Activated naive CD8-positive, alpha-beta T cell (primary cell): ENCODE measurements at regions not wholly inside any gene's neighbourhood (a gene's known extent, or its start where the extent isn't known, plus 50 kb on each side); places are given as distances from the start of the nearest gene placed in this dataset.
"Not testable (repeated sequence)": the region's sequence is repeated elsewhere in the genome, so short reads cannot be mapped to it uniquely, and the experiment has no call there.

Experiments used
- H3K27ac Mint-ChIP-seq: one replicate; pipeline ENCODE4 v1.8.0; 2021; ENCODE audit warnings: mixed read lengths
- H3K27me3 Mint-ChIP-seq: one replicate; pipeline ENCODE4 v1.8.0; 2021; ENCODE audit warnings: mixed read lengths
- H3K36me3 Mint-ChIP-seq: one replicate; pipeline ENCODE4 v1.8.0; 2021; ENCODE audit warnings: mixed read lengths
- H3K4me1 Mint-ChIP-seq: one replicate; pipeline ENCODE4 v1.8.0; 2021; ENCODE audit warnings: low read depth, mixed read lengths
- H3K4me3 Mint-ChIP-seq: one replicate; pipeline ENCODE4 v1.8.0; 2021; ENCODE audit warnings: mild to moderate bottlenecking, mixed read lengths
- H3K9me3 Mint-ChIP-seq: one replicate; pipeline ENCODE4 v1.8.0; 2021; ENCODE audit warnings: low read depth, mixed read lengths

DNA sequence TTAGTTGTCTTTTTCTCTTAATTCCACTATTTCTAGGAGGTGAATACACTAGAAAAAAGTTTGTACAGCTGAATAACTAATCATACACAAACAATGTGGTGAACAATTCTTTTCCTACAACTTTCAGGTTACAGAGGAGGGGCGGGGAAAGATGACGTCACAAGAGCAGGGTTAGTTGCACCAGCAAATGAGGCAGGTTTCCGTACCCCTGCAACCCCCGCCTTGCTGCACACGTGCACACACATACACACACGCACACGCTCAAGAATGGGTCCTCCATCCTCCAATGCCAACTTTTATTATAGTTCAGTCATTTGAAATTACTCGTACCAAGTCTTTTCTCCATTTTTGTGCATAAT lies 122.8 kb downstream of the ARL4C start:
- no peak overlapping the region for H3K4me3 Mint-ChIP-seq
- H3K9me3 Mint-ChIP-seq = no peaks in the 10 kb centered on the region
- H3K27ac Mint-ChIP-seq = peak overlapping the region; percentile 93
- H3K36me3 Mint-ChIP-seq = no peaks in the 10 kb centered on the region
- H3K4me1 Mint-ChIP-seq = peaks cover 67% of the 10 kb centered on the region
- no peaks in the 10 kb centered on the region for H3K27me3 Mint-ChIP-seq

DNA sequence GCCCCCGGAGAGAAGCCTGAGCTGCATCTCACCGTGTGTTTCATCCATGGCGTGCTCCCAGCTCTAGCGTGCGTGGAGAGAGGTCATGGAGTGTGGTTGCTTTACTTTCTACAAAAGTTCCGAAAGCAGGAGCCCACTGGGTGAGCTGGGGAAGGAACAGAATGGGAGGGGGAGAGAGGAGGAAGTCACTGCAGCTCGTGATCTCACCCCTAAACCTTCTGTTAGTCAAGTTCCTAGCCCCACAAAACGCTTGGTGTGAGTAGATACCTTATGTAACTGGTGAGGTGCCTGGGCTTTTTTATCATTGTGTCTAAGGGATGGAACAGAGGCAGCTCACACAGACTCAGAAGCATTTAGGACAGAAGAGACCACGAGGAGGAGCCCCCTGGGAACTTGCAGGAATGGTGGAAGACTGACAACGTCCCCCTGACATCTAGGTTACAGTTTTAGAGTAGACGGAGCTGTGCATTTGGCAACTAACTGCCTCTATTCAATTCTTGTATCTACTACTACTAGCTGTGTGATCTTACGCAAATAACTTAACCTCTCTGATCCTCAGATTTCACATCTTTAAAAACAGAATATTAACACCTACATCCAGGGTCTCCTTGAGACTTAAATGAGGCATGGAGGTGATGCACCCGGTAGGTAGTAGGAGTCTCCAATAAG lies 123.3 kb downstream of the ARL4C start:
- Mint-ChIP-seq H3K27ac (peak overlapping the region; percentile 93), H3K27me3 (no peaks in the 10 kb centered on the region), H3K4me3 (peak overlapping the region; percentile 68), H3K9me3 (no peaks in the 10 kb centered on the region), H3K4me1 (peaks cover 72% of the 10 kb centered on the region), H3K36me3 (no peaks in the 10 kb centered on the region)

DNA sequence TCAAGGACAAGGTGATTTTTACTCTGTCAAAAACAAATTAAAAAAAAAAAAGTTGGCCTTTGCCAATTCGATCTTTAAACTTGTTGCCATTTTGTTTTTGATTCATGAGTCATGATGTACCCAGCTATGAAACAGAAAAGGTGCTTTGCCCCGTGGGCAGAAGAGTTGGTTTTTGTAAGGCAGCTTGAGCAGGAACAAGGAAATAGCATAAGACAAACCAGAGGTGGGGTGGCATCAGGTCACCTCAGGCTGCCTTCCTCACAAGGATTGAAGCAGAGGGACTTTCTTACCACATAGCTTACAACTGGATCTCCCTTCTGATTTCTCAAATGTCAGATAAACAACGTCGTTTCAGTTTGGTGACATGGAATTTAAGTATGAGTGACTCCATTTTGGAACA lies 123.8 kb downstream of the ARL4C start:
- Mint-ChIP-seq H3K4me3 (peak overlapping the region; percentile 68), H3K4me1 (peaks cover 78% of the 10 kb centered on the region), H3K27ac (peak overlapping the region; percentile 93), H3K27me3 (no peaks in the 10 kb centered on the region), H3K9me3 (no peaks in the 10 kb centered on the region), H3K36me3 (no peaks in the 10 kb centered on the region)

DNA sequence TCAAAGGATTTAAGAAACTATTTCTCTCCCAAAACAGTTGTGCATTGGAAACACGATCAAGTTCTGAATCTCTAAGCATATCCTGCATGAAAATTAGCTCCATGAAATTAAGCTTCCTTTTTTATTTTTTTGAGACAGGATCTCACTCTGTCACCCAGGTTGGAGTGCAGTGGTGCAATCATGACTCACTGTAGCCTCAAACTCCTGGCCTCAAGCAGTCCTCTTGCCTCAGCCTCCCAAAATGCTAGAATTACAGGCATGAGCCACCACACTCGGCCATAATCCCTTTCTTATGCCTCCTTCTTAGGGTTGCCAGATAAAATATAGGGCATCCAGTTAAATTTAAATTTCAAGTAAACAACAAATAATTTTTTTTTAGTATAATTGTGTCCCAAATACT lies 124.4 kb downstream of the ARL4C start:
- Mint-ChIP-seq H3K9me3 (no peaks in the 10 kb centered on the region), H3K36me3 (no peaks in the 10 kb centered on the region), H3K4me3 (peak overlapping the region; percentile 70), H3K27ac (peak overlapping the region; percentile 93), H3K27me3 (no peaks in the 10 kb centered on the region), H3K4me1 (peaks cover 83% of the 10 kb centered on the region)

- H3K4me3 Mint-ChIP-seq = peak overlapping the region; percentile 43
These were observed 128.0 kb downstream of the ARL4C start for GRCh38 chr2:234368861-234369261.

GRCh38 chr2:234366891-234367290 lies 130.0 kb downstream of the ARL4C start:
- no peaks in the 10 kb centered on the region for H3K36me3 Mint-ChIP-seq
- H3K27ac Mint-ChIP-seq = peak overlapping the region; percentile 16
- no peak overlapping the region for H3K4me3 Mint-ChIP-seq
- peaks cover 59% of the 10 kb centered on the region for H3K4me1 Mint-ChIP-seq
- no peaks in the 10 kb centered on the region for H3K9me3 Mint-ChIP-seq
- no peaks in the 10 kb centered on the region for H3K27me3 Mint-ChIP-seq

More at GRCh38 chr2:234368861-234369261, 128.0 kb downstream of the ARL4C start:
- Mint-ChIP-seq H3K27me3 (no peaks in the 10 kb centered on the region), H3K36me3 (no peaks in the 10 kb centered on the region), H3K27ac (peak overlapping the region; percentile 64), H3K4me1 (peaks cover 76% of the 10 kb centered on the region), H3K9me3 (no peaks in the 10 kb centered on the region)

DNA sequence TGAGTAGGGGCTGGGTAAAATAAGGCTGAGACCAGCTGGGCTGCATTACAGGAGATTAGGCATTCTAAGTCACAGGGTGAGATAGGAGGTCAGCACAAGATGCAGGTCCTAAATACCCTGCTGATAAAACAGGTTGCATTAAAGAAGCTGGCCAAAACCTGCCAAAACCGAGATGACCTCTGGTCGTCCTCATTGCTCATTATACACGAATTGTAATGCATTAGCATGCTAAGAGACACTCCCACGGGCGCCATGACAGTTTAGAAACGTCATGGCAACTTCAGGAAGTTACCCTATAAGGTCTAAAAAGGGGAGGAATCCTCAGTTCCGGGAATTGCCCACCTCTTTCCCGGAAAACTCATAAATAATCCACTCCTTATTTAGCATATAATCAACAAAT lies 132.2 kb downstream of the ARL4C start:
- Mint-ChIP-seq H3K36me3 (no peaks in the 10 kb centered on the region), H3K4me1 (peaks cover 43% of the 10 kb centered on the region), H3K4me3 (no peak overlapping the region), H3K27ac (no peak overlapping the region), H3K9me3 (no peaks in the 10 kb centered on the region), H3K27me3 (no peaks in the 10 kb centered on the region)

DNA sequence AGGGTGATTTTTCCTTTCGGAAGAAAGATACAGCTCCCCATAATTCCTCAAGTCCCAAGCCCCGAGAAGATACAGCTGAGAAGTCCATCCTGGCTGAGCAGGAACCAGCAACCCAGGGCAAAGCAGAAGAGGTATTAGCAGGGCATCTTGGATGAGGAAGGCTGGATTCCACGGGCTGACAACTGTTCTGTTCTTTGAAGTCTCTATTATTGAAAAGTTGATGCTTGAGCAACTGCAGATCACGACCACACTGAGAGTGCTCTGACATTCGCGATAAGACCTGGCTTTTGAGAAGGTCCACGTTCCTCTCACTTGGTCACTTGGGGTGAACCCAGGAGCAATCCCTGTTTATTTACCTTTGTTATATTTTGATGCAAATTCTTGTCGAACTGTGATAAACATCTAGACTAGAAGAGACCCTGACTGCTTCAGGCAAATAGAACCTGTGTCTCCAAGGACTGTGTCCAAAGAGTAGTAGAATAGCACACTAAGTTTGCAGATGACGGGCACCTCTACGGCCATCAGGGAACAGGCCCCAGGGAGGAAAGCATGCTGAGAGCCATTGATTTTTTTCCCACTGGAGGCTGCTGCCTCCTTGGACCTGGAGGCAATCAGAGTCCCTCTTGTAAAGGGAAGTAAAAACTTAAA lies 133.1 kb downstream of the ARL4C start:
- no peaks in the 10 kb centered on the region for H3K27me3 Mint-ChIP-seq
- H3K36me3 Mint-ChIP-seq = peaks cover 4% of the 10 kb centered on the region
- H3K27ac Mint-ChIP-seq = no peak overlapping the region
- no peak overlapping the region for H3K4me3 Mint-ChIP-seq
- peaks cover 6% of the 10 kb centered on the region for H3K9me3 Mint-ChIP-seq
- peaks cover 34% of the 10 kb centered on the region for H3K4me1 Mint-ChIP-seq

DNA sequence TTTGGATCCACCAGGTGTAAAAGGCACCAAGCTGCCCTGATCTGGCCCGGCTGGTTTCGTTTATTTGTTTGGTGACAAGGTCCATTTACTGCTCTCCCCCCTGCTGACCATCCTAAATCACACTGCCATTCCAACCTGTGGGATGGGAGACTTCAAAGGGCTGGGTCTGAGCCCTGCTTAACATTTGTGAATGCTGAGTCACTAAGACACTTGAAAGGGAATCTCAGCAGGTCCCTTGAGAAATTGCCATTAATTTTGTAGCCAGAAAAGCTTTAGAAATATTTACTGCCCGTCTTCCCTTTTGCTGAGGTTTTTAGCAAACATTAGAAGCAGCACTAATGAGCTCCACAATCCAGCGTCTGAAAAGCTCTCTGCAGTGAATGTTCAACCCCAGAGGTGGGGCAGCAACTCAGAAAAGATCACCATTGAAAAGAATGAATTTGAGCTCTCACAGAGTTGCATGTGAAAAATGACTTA lies 133.8 kb downstream of the ARL4C start:
- H3K27ac Mint-ChIP-seq = no peak overlapping the region
- peaks cover 7% of the 10 kb centered on the region for H3K9me3 Mint-ChIP-seq
- H3K4me1 Mint-ChIP-seq = peaks cover 27% of the 10 kb centered on the region
- no peak overlapping the region for H3K4me3 Mint-ChIP-seq
- no peaks in the 10 kb centered on the region for H3K27me3 Mint-ChIP-seq
- H3K36me3 Mint-ChIP-seq = peaks cover 4% of the 10 kb centered on the region

DNA sequence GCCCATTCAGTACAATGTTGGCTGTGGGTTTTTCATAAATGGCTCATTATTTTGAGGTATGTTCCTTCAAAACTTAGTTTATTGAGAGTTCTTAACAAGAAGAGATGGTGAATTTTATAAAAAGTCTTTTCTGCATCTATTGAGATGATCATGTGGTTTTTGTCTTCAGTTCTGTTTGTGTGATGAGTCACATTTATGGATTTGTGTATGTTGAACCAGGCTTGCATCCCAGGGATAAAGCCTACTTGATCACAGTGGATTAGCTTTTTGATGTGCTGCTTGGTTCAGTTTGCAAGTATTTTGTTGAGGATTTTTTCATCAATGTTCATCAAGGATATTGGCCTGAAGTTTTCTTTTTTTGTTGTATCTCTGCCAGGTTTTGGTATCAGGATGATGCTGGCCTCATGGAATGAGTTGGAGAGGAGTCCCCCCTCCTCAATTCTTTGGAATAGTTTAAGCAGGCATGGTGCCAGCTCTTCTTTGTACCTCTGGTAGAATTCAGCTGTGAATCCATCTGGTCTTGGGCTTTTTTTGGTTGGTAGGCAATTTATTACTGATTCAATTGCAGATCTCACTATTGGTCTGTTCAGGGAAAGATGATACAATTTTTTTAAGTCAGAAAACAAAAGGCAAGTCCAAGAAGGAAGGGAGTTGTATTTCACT lies 136.4 kb downstream of the ARL4C start:
- not testable (repeated sequence) for H3K4me3 Mint-ChIP-seq, H3K27ac Mint-ChIP-seq, H3K27me3 Mint-ChIP-seq, H3K9me3 Mint-ChIP-seq, H3K36me3 Mint-ChIP-seq
- H3K4me1 Mint-ChIP-seq = peaks cover 20% of the 10 kb centered on the region

DNA sequence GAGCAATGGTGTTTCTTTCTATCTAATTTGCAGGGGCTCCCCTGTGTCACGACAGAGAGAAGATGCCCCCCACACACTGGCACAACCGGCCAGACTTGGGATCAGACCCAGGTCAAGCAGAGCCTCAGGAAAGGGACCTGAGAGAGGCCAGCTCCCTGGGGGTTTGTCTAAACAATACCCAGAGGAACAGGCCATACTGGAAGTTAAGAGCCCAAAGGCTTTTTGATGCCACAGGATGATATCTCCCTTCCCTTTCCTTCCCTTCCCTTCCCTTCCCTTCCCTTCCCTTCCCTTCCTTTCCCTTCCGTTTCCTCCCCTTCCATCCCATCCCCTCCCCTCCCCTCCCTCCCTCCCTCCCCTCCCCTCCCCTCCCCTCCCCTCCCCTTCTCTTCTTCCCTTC lies 139.2 kb downstream of the ARL4C start:
- H3K27me3 Mint-ChIP-seq = no peaks in the 10 kb centered on the region
- H3K36me3 Mint-ChIP-seq = peaks cover 9% of the 10 kb centered on the region
- peaks cover 23% of the 10 kb centered on the region for H3K4me1 Mint-ChIP-seq
- no peak overlapping the region for H3K27ac Mint-ChIP-seq
- H3K9me3 Mint-ChIP-seq = peaks cover 19% of the 10 kb centered on the region
- H3K4me3 Mint-ChIP-seq = no peak overlapping the region

GRCh38 chr2:234355808-234356365 lies 141.0 kb downstream of the ARL4C start:
- Mint-ChIP-seq H3K27ac (peak overlapping the region; percentile 46), H3K4me3 (no peak overlapping the region), H3K36me3 (peaks cover 9% of the 10 kb centered on the region), H3K27me3 (no peaks in the 10 kb centered on the region), H3K9me3 (peaks cover 22% of the 10 kb centered on the region), H3K4me1 (peaks cover 23% of the 10 kb centered on the region)

DNA sequence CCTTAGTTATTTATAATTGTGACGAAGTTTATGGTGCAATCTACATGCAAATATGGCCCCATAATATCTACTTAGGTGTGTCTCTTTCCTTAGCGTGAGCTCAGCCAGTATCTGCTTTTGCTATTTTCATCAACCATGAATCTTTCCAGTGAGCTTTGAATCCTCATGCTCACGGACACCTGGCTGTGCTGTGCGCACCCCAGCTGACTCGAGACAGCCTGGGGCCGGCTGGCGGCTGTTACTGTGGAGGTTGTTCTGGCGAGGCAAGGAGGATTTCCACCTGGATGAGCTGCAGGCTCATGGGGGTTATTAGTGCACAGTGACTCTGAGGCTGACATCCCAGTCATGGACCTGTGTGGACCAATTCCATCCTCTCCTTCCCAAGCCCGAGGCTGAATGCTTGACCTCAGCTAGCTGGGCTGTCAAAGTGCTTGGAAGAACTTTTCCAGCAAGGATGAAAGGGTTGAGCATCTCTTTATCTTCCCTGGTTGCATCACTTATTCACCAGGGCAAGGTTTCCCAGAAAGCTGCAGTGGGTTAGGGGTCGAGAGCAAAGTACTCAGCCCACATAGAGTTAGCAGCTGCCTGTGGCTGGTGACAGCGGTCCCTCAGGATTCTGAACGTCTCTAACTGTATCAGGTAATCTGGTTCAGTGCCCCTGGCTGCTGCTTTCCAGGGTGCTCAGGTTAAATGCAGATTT lies 141.7 kb downstream of the ARL4C start:
- peaks cover 9% of the 10 kb centered on the region for H3K36me3 Mint-ChIP-seq
- no peaks in the 10 kb centered on the region for H3K27me3 Mint-ChIP-seq
- no peak overlapping the region for H3K4me3 Mint-ChIP-seq
- H3K4me1 Mint-ChIP-seq = peaks cover 20% of the 10 kb centered on the region
- H3K27ac Mint-ChIP-seq = no peak overlapping the region
- H3K9me3 Mint-ChIP-seq = peaks cover 22% of the 10 kb centered on the region

- no peaks in the 10 kb centered on the region for H3K27me3 Mint-ChIP-seq
These were observed 144.6 kb downstream of the ARL4C start for GRCh38 chr2:234352270-234352669.

GRCh38 chr2:234351866-234352265 lies 145.0 kb downstream of the ARL4C start:
- not testable (repeated sequence) for H3K27ac Mint-ChIP-seq, H3K27me3 Mint-ChIP-seq, H3K36me3 Mint-ChIP-seq, H3K4me3 Mint-ChIP-seq
- peaks cover 14% of the 10 kb centered on the region for H3K9me3 Mint-ChIP-seq
- H3K4me1 Mint-ChIP-seq = peaks cover 31% of the 10 kb centered on the region

More at GRCh38 chr2:234352270-234352669, 144.6 kb downstream of the ARL4C start:
- Mint-ChIP-seq H3K4me1 (peaks cover 32% of the 10 kb centered on the region), H3K27ac (no peak overlapping the region), H3K36me3 (peaks cover 9% of the 10 kb centered on the region), H3K9me3 (peaks cover 14% of the 10 kb centered on the region), H3K4me3 (no peak overlapping the region)
